HepG2 (cell line): ENCODE measurements at regions not wholly inside any gene's neighbourhood (a gene's known extent, or its start where the extent isn't known, plus 50 kb on each side); places are given as distances from the start of the nearest gene placed in this dataset.

ENCODE experiments used
- ATAC-seq: fragments of 200-7000 bp; cut with Tn5 transposase; 3 replicates; pipeline ENCODE4 v1.9.1; 2020; ENCODE audit warnings: mild to moderate bottlenecking, moderate library complexity
- BruUV-seq: library from RNA; stranded (reverse); fragments of 400-500 nt; replicated peaks from 2 replicates; lab custom pipeline; 2021; lab: Mats Ljungman, UMichigan
- CTCF ChIA-PET: fragments of 300-600 bp; formaldehyde crosslinking; extraction: SDS; loops from one replicate; lab custom pipeline; 2021; ENCODE audit warnings: low total read pairs, inconsistent platforms, low intra/inter-chr PET ratio; lab: Yijun Ruan, JAX
- POLR2A ChIA-PET: fragments of 350-600 bp; sonication (Branson Sonifier 250); formaldehyde crosslinking; loops from one replicate; lab custom pipeline; 2020; ENCODE audit warnings: antibody characterized with exemption, inconsistent platforms; lab: Yijun Ruan, JAX
- DNase-seq: peaks from one replicate; pipeline ENCODE4 v3.0.0-alpha.2; 2015; ENCODE audit warnings: low spot score
- FAIRE-seq: peaks from 3 replicates; lab custom pipeline; 2011; peaks lifted over from hg19 to GRCh38; lab: Jason Lieb, UNC
- H2AFZ ChIP-seq: one replicate; pipeline ENCODE4 v1.6.1; 2011; ENCODE audit warnings: low read length, inconsistent platforms
- H3K27ac ChIP-seq: fragments of 300-600 bp; 3 replicates; pipeline ENCODE4 v1.8.0; 2011; ENCODE audit warnings: mixed run types, mild to moderate bottlenecking, mixed read lengths, low read length, inconsistent platforms; ENCODE audit not compliant: insufficient read depth; ENCODE audit errors: extremely low read length
- H3K27me3 ChIP-seq, 2 experiments: fragments of 200-600 bp in 1 of 2; 2 replicates in 1 of 2; 3 replicates in 1 of 2; pipeline versions ENCODE4 v1.6.0 to v1.8.0; 2011; ENCODE audit warnings: low read length in 2 of 2, mild to moderate bottlenecking in 2 of 2, moderate library complexity in 2 of 2, inconsistent platforms in 1 of 2; ENCODE audit not compliant: insufficient read depth in 2 of 2, control insufficient read depth in 1 of 2
- H3K36me3 ChIP-seq, 2 experiments: fragments of 200-600 bp in 1 of 2; replicated peaks in 1 of 2; 2 replicates in 1 of 2; 3 replicates in 1 of 2; pipeline versions ENCODE4 v1.5.1 to v1.8.0; 2011; ENCODE audit warnings: low read length in 2 of 2, inconsistent platforms in 1 of 2; ENCODE audit not compliant: insufficient read depth in 2 of 2, control insufficient read depth in 1 of 2
- H3K4me1 ChIP-seq: 2 replicates; pipeline ENCODE4 v1.5.1; 2012; ENCODE audit warnings: low read length, inconsistent platforms; ENCODE audit not compliant: insufficient read depth
- H3K4me2 ChIP-seq: 2 replicates; pipeline ENCODE4 v1.6.0; 2011; ENCODE audit warnings: low read depth, low read length, inconsistent platforms
- H3K4me3 ChIP-seq, 3 experiments: fragments of 200-600 bp in 1 of 3; sonication (generic), shearing (Covaris generic) in 1 of 3; replicated peaks in 1 of 3; 2 replicates each; pipeline ENCODE4 v1.5.1; 2011 to 2016; ENCODE audit warnings: low read length in 3 of 3, inconsistent platforms in 2 of 3, low read depth in 2 of 3, mild to moderate bottlenecking in 2 of 3, control low read depth in 1 of 3, mixed read lengths in 1 of 3; ENCODE audit not compliant: insufficient read depth in 1 of 3
- H3K79me2 ChIP-seq: one replicate; pipeline ENCODE4 v1.6.1; 2011; ENCODE audit warnings: low read length, inconsistent platforms; ENCODE audit not compliant: insufficient read depth
- H3K9ac ChIP-seq: 2 replicates; pipeline ENCODE4 v1.6.0; 2011; ENCODE audit warnings: mild to moderate bottlenecking, low read depth, low read length, inconsistent platforms; ENCODE audit not compliant: insufficient read depth
- H3K9me3 ChIP-seq: 2 replicates; pipeline ENCODE4 v1.5.1; 2012; ENCODE audit warnings: mild to moderate bottlenecking, low read length
- H4K20me1 ChIP-seq: 2 replicates; pipeline ENCODE4 v1.6.0; 2011; ENCODE audit warnings: inconsistent platforms, mild to moderate bottlenecking, low read length, moderate library complexity; ENCODE audit not compliant: insufficient read depth
- ATF7 ChIP-seq, 2 experiments: fragments of 450-650 bp in 1 of 2; sonication (generic) in 1 of 2; formaldehyde crosslinking in 1 of 2; IDR thresholded peaks; 2 replicates each; pipeline versions ENCODE4 v1.4.0 to v1.6.1; 2016 to 2020; ENCODE audit warnings: antibody characterized with exemption in 1 of 2, mild to moderate bottlenecking in 1 of 2, missing genetic modification reagents in 1 of 2
- CSRNP2 ChIP-seq: sonication (generic); formaldehyde crosslinking; conservative IDR thresholded peaks from 2 replicates; pipeline ENCODE4 v1.8.0; 2022; ENCODE audit warnings: low read depth, missing genetic modification reagents
- ETV5 ChIP-seq: IDR thresholded peaks from 2 replicates; pipeline ENCODE4 v1.6.1; 2018; ENCODE audit warnings: missing biosample characterization, missing genetic modification reagents, inconsistent platforms, borderline replicate concordance
- HOXA7 ChIP-seq: sonication (generic); formaldehyde crosslinking; IDR thresholded peaks from 2 replicates; pipeline ENCODE4 v1.8.1; 2022; ENCODE audit warnings: mild to moderate bottlenecking, missing genetic modification reagents, moderate library complexity
- NFAT5 ChIP-seq: sonication (generic); formaldehyde crosslinking; IDR thresholded peaks from 2 replicates; pipeline ENCODE4 v1.4.0; 2020; ENCODE audit warnings: missing genetic modification reagents
- SUZ12 ChIP-seq: fragments of 150-350 bp; IDR thresholded peaks from 2 replicates; pipeline ENCODE4 v1.6.1; 2014; ENCODE audit warnings: low read depth, low read length
- ZNF142 ChIP-seq: sonication (generic); formaldehyde crosslinking; IDR thresholded peaks from 2 replicates; pipeline ENCODE4 v1.4.0; 2020; ENCODE audit warnings: missing genetic modification reagents
- ZNF224 ChIP-seq: sonication (generic); formaldehyde crosslinking; IDR thresholded peaks from 2 replicates; pipeline ENCODE4 v1.5.0; 2020; ENCODE audit warnings: mild to moderate bottlenecking, missing genetic modification reagents
- ZNF761 ChIP-seq: sonication (generic); formaldehyde crosslinking; conservative IDR thresholded peaks from 2 replicates; pipeline ENCODE4 v1.4.0; 2020; ENCODE audit warnings: mild to moderate bottlenecking, missing genetic modification reagents
- ZNF766 ChIP-seq: sonication (generic); formaldehyde crosslinking; IDR thresholded peaks from 2 replicates; pipeline ENCODE4 v1.5.0; 2020; ENCODE audit warnings: missing genetic modification reagents, borderline replicate concordance
- WGBS: methylation state at CpG from one replicate; pipeline ENCODE4 v1.1.6; 2017; ENCODE audit warnings: low lambda C conversion rate; 5-methylcytosine and 5-hydroxymethylcytosine counted together
- in situ Hi-C: cut with HindIII; loops from 2 replicates; pipeline ENCODE4 v1.10.0; 2017; ENCODE audit warnings: low pct_unique_long_range_greater_than_20kb; ENCODE audit not compliant: extremely low pct_ligation_motif_present
- intact Hi-C: fragments of 100-400 bp; cut with micrococcal nuclease; formaldehyde crosslinking; loops from one replicate; pipeline ENCODE4 v1.10.0; 2022; ENCODE audit not compliant: unreplicated experiment

DNA sequence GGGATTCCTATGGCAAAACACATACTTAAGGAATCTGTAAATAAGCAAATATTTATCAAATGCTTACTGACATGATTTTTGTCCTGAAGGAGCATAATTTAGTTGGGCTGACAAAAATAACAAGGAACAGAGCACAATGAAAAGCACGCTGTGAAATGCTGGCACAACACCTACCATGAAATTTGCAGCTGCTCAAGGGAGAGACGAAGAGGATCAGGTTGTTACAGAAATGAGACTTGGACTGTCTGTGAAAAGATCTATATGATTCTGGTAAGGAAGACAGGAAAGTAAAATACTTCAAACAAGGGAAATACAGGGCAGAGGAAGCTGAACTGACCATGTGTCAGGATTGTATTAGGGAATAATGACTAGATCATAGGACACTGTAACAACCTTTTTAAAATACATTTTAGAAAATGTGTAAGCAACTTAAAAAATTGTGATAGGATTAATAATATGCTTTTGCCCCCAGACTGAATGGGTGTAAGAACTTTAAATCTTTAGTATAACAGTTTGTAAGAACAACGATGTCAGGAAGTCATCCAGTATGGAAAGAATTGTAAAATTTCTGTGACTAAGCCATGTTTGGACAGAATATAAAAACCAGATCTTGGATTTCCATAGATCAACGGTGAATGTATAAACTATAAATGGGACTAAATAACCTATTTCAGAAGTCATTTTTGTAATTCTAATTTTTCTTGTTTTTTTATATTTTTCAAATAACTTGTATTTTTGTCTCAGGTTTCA is 1556.0 kb downstream of the EFNB2 start:
- in situ Hi-C loops: no loop called here
- H3K4me2 ChIP-seq: no peak overlapping the region
- H4K20me1 ChIP-seq: no peaks in the 10 kb centered on the region
- no peak for FAIRE-seq
- H3K4me1 ChIP-seq: no peaks in the 10 kb centered on the region
- H3K4me3 ChIP-seq: no peak overlapping the region
- WGBS: 3% methylated on average over 4 of the region's 4 CpGs
- no peaks in the 10 kb centered on the region for H3K27me3 ChIP-seq
- intact Hi-C loops: no loop called here
- no peaks in the 10 kb centered on the region for H3K79me2 ChIP-seq
- no peak overlapping the region for H3K9ac ChIP-seq
- H3K27ac ChIP-seq: no peak overlapping the region
- ATAC-seq: no peak
- POLR2A ChIA-PET: no interaction called here
- no peaks in the 10 kb centered on the region for H3K36me3 ChIP-seq
- DNase-seq: no peak
- no peak overlapping the region for H2AFZ ChIP-seq
- H3K9me3 ChIP-seq: peaks cover 72% of the 10 kb centered on the region
- BruUV-seq: no TSS peak
- CTCF ChIA-PET: no interaction called here
- TF ChIP-seq SUZ12 (no peak), ZNF766 (CRISPR knock-in tag) (no peak), ZNF224 (CRISPR knock-in tag) (no peak), NFAT5 (no peak), ATF7 (IDR thresholded peaks at IDR 0.05) (no peak), ATF7 (CRISPR knock-in tag; IDR thresholded peaks at IDR 0.05) (no peak), CSRNP2 (CRISPR knock-in tag) (no peak), ETV5 (CRISPR knock-in tag) (no peak), ZNF142 (CRISPR knock-in tag) (no peak), ZNF761 (no peak), HOXA7 (CRISPR knock-in tag) (no peak)
